Ascending aorta (tissue), 2 donors: ENCODE measurements at regions not wholly inside any gene's neighbourhood (a gene's known extent, or its start where the extent isn't known, plus 50 kb on each side); places are given as distances from the start of the nearest gene placed in this dataset.
A peak's percentile ranks its signal among the peaks of the same experiment; 100 is the strongest.

Experiments
- DNase-seq, 2 donors: peaks; one replicate each; pipeline ENCODE4 v3.0.0-alpha.2; 2019; ENCODE audit warnings: low spot score in 2 of 2
- H3K27ac ChIP-seq, 2 donors: fragments of 200-600 bp; sonication (generic); one replicate each; pipeline ENCODE4 v1.5.1; 2016 to 2017; ENCODE audit warnings: mild to moderate bottlenecking in 1 of 2
- H3K27me3 ChIP-seq: fragments of 200-600 bp; sonication (generic); one replicate; pipeline ENCODE4 v1.5.1; 2017
- H3K36me3 ChIP-seq, 2 donors: fragments of 200-600 bp; sonication (generic); one replicate each; pipeline ENCODE4 v1.5.1; 2016
- H3K4me1 ChIP-seq, 2 donors: fragments of 200-600 bp; sonication (generic); one replicate each; pipeline ENCODE4 v1.5.1; 2016 to 2017; ENCODE audit warnings: mild to moderate bottlenecking in 1 of 2
- H3K4me3 ChIP-seq, 2 donors: fragments of 200-600 bp; sonication (generic); one replicate each; pipeline ENCODE4 v1.5.1; 2016 to 2017; ENCODE audit warnings: mild to moderate bottlenecking in 1 of 2
- H3K9me3 ChIP-seq, 2 donors: fragments of 200-600 bp; sonication (generic); one replicate each; pipeline ENCODE4 v1.5.1; 2016
- CTCF ChIP-seq, 3 experiments: fragments of 200-600 bp in 2 of 3; fragments of 450-650 bp in 1 of 3; sonication (generic) in 2 of 3; IDR thresholded peaks; one replicate each; pipeline ENCODE4 v1.5.1; 2016 to 2019; ENCODE audit warnings: antibody characterized with exemption in 3 of 3, mild to moderate bottlenecking in 1 of 3, moderate library complexity in 1 of 3
- intact Hi-C: fragments of 100-400 bp; cut with DNase I; formaldehyde crosslinking; loops from one replicate; pipeline ENCODE4 v1.15.1; 2023

DNA sequence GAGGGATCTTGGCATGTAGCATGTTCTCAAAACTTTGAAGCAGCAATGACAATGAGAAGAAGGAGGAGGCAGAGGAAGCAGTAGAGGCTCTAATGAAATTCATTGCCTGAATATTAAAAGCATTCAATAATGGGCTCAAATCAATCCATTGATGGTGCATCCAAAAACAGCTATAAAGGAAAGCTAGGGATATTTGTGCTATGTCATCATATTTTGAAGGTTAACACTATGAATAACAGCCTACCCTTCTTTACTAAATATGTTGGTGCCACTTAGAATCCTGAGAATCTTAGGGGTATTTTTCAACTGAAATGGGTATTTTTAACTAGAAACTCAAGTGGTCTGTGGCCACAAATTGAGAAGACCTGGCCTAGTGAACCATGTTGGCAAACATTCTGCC, 153.7 kb downstream of the SETD4 start:
- Histone ChIP-seq H3K27me3 (no peaks in the 10 kb centered on the region), H3K27ac (no peak overlapping the region), H3K9me3 (no peaks in the 10 kb centered on the region), H3K4me3 (no peak overlapping the region), H3K4me1 (peaks cover 0 to 6% of the 10 kb centered on the region in 2 donors), H3K36me3 (no peaks in the 10 kb centered on the region)
- intact Hi-C loops, result no loop called here
- no peak for TF ChIP-seq CTCF (IDR thresholded peaks at IDR 0.05)
- DNase-seq, result no peak

GRCh38 chr21:35905963-35906345, 154.4 kb downstream of the SETD4 start:
- Histone ChIP-seq H3K27me3 (no peaks in the 10 kb centered on the region), H3K9me3 (no peaks in the 10 kb centered on the region), H3K4me3 (no peak overlapping the region), H3K27ac (peak overlapping the region; percentile 45 to 73), H3K4me1 (peaks cover 0 to 6% of the 10 kb centered on the region in 2 donors), H3K36me3 (no peaks in the 10 kb centered on the region)
- DNase-seq, result no peak
- intact Hi-C loops, result no loop called here
- no peak for TF ChIP-seq CTCF (IDR thresholded peaks at IDR 0.05)

GRCh38 chr21:35905096-35905962, 155.0 kb downstream of the SETD4 start:
- no peaks in the 10 kb centered on the region for H3K27me3 ChIP-seq
- no peak for TF ChIP-seq CTCF (IDR thresholded peaks at IDR 0.05)
- H3K9me3 ChIP-seq, result no peaks in the 10 kb centered on the region
- peaks cover 0 to 6% of the 10 kb centered on the region in 2 donors for H3K4me1 ChIP-seq
- intact Hi-C loops, result no loop called here
- peak overlapping the region; percentile 45 to 73 for H3K27ac ChIP-seq
- no peak for DNase-seq
- peak overlapping the region in 1 of 2 donors; percentile 13 for H3K4me3 ChIP-seq
- H3K36me3 ChIP-seq, result no peaks in the 10 kb centered on the region

GRCh38 chr21:35900539-35900938, 159.8 kb downstream of the SETD4 start:
- Histone ChIP-seq H3K27me3 (no peaks in the 10 kb centered on the region), H3K36me3 (no peaks in the 10 kb centered on the region), H3K4me1 (peaks cover 0 to 6% of the 10 kb centered on the region in 2 donors), H3K4me3 (no peak overlapping the region), H3K9me3 (no peaks in the 10 kb centered on the region), H3K27ac (no peak overlapping the region)
- intact Hi-C loops, result no loop called here
- TF ChIP-seq CTCF (IDR thresholded peaks at IDR 0.05), result no peak
- no peak for DNase-seq

- intact Hi-C loops, result no loop called here
- DNase-seq, result no peak
Measured at GRCh38 chr21:35896060-35896459, 164.3 kb downstream of the SETD4 start.

More at GRCh38 chr21:35896060-35896459, 164.3 kb downstream of the SETD4 start:
- Histone ChIP-seq H3K27me3 (no peaks in the 10 kb centered on the region), H3K9me3 (no peaks in the 10 kb centered on the region), H3K4me1 (no peaks in the 10 kb centered on the region), H3K4me3 (no peak overlapping the region), H3K27ac (no peak overlapping the region), H3K36me3 (no peaks in the 10 kb centered on the region)
- no peak for TF ChIP-seq CTCF (IDR thresholded peaks at IDR 0.05)
